LNCAP (cell line): ENCODE measurements at regions not wholly inside any gene's neighbourhood (a gene's known extent, or its start where the extent isn't known, plus 50 kb on each side); places are given as distances from the start of the nearest gene placed in this dataset.

Source experiments
- CTCF ChIP-seq: fragments of 450-650 bp; IDR thresholded peaks from 2 replicates; pipeline ENCODE4 v1.5.1; 2017; ENCODE audit warnings: mild to moderate bottlenecking

- TF ChIP-seq CTCF, result no peak
These were observed 152.7 kb upstream of the CAMK1G start for GRCh38 chr1:209430821-209431259.

- TF ChIP-seq CTCF, result no peak
These were observed 152.1 kb upstream of the CAMK1G start for GRCh38 chr1:209431402-209431801.

GRCh38 chr1:209431813-209432442, 151.6 kb upstream of the CAMK1G start:
- TF ChIP-seq CTCF, result no peak

- no peak for TF ChIP-seq CTCF
These were observed 151.1 kb upstream of the CAMK1G start for GRCh38 chr1:209432443-209432825.

GRCh38 chr1:209433649-209434031, 149.9 kb upstream of the CAMK1G start:
- TF ChIP-seq CTCF, result no peak

- TF ChIP-seq CTCF, result no peak
These were observed 149.4 kb upstream of the CAMK1G start for GRCh38 chr1:209434066-209434465.

- TF ChIP-seq CTCF, result no peak
These were observed 148.8 kb upstream of the CAMK1G start for GRCh38 chr1:209434631-209435217.
